GM12891 (cell line): ENCODE measurements at regions not wholly inside any gene's neighbourhood (a gene's known extent, or its start where the extent isn't known, plus 50 kb on each side); places are given as distances from the start of the nearest gene placed in this dataset.

ENCODE experiments used
- DNase-seq: peaks from one replicate; pipeline ENCODE4 v3.0.0; 2011; ENCODE audit warnings: low spot score; ENCODE audit not compliant: insufficient read length
- FAIRE-seq: peaks from 2 replicates; lab custom pipeline; 2011; peaks lifted over from hg19 to GRCh38; lab: Jason Lieb, UNC
- PAX5 ChIP-seq: IDR thresholded peaks from 2 replicates; pipeline ENCODE4 v1.6.1; 2011; ENCODE audit warnings: low read length, moderate library complexity, mild to moderate bottlenecking; ENCODE audit not compliant: insufficient read depth, severe bottlenecking
- POLR2A ChIP-seq: IDR thresholded peaks from 2 replicates; pipeline ENCODE4 v1.6.1; 2011; ENCODE audit warnings: low read depth, low read length, control low read depth
- POLR2AphosphoS5 ChIP-seq: IDR thresholded peaks from 2 replicates; pipeline ENCODE4 v1.6.1; 2011; ENCODE audit warnings: low read depth, low read length, control low read depth
- POU2F2 ChIP-seq: IDR thresholded peaks from 2 replicates; pipeline ENCODE4 v1.6.1; 2011; ENCODE audit warnings: low read depth, mild to moderate bottlenecking, control low read depth, low read length, moderate library complexity
- SPI1 ChIP-seq: IDR thresholded peaks from 2 replicates; pipeline ENCODE4 v1.6.1; 2011; ENCODE audit warnings: low read depth, low read length, control low read depth
- TAF1 ChIP-seq: IDR thresholded peaks from 2 replicates; pipeline ENCODE4 v1.6.1; 2011; ENCODE audit warnings: low read depth, low read length, control low read depth

DNA sequence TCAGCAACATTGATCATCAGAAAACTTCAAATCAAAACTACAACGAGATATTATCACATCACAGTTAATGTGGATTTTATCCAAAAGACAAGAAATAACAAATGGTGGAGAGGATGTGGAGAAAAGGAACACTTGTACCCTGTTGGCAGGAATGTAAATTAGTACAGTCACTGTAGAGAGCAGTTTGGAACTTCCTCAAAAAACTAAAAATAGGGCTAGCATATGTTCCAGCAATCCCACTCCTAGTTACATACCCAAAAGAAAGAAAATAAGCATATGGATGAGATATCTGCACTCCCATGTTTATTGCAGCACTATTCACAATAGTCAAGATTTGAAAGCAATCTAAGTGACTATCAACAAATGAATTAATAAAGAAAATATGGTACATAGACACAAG is 887.7 kb upstream of the MAN1A1 start:
- TF ChIP-seq PAX5 (no peak), POLR2AphosphoS5 (no peak), SPI1 (no peak), POLR2A (no peak), TAF1 (no peak), POU2F2 (no peak)
- no peak for FAIRE-seq
- DNase-seq = no peak

DNA sequence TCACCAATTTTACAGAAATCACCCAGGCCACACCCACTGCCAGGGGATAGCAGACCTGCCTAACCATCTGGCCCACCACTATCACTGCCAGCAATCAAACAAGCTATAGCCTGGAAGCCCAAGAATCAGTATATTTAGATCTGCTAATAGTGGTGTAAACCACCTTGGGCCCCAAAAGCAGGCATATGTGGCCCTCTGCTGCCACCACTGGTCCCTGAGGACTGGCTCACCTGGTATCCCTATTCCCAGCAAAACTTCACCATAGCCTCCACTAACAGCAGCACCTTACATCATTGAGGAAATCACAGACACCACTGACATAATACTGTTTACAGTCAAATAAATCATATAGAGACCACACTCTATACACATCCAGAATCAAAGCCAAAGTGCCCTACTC is 880.4 kb upstream of the MAN1A1 start:
- FAIRE-seq (no peak), DNase-seq (no peak)
- TF ChIP-seq POLR2AphosphoS5 = no peak
- no peak for TF ChIP-seq POU2F2
- no peak for TF ChIP-seq PAX5

DNA sequence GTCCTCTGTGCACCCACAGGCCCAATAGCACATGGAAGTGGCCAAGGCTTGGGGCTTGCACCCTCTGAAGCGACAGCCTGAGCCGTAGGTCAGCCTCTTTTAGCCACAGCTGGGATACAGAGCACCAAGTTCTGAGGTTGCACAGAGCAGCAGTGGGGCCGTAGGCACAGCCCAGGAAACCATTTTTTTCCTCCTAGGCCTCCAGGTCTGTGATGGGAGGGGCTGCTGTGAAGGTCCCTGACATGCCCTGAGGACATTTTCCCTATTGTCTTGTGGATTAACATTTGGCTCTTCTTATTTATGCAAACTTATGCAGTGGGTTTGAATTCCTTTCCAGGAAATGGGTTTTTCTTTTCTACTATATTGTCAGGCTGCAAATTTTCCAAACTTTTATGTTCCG is 878.7 kb upstream of the MAN1A1 start:
- no peak for TF ChIP-seq PAX5
- no peak for TF ChIP-seq POU2F2
- no peak for TF ChIP-seq TAF1
- no peak for TF ChIP-seq POLR2A
- no peak for TF ChIP-seq POLR2AphosphoS5
- no peak for TF ChIP-seq SPI1

DNA sequence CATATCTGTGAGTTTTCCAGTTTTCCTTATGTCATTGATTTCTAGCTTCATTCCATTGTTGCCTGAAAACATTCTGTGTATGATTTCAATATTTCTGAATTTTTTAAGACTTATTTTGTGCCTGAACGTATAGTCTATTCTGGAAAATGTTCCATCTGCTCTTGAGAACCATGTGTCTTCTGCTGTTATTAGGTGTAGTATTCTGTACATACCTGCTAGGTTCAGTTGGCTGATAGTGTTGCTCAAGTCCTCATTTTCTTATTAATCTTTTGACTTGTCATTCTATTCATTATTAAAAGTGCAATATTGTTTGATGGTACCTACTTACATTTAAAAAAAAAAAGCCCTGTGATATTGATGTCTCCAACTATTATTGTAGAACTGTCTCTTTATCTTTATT is 869.8 kb upstream of the MAN1A1 start:
- DNase-seq (no peak), FAIRE-seq (no peak)
- TF ChIP-seq POU2F2 (no peak), TAF1 (no peak), SPI1 (no peak), PAX5 (no peak), POLR2A (no peak), POLR2AphosphoS5 (no peak)

More for the DNA sequence above, 878.7 kb upstream of the MAN1A1 start:
- no peak for FAIRE-seq
- no peak for DNase-seq

DNA sequence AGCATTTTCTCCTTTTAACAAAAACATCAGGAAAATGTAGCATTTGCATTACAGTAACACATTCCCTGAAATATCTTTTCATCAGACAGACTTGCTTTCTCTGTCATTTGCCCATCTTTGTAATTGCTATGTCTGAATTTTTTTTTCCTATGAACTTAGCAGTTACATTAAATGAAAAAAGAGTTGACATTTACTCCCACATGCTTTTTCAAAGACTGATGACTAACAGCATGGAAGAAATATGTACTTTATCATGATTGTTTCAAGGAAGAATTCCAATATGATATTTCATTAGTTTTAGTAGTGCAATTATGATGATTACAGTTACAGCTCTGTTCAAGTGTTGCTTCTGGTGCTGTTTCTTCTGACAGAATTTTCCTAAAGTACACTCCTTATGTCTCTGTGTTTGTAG is 864.5 kb upstream of the MAN1A1 start:
- no peak for FAIRE-seq
- DNase-seq = no peak
- TF ChIP-seq POLR2AphosphoS5 (no peak), POU2F2 (no peak), SPI1 (no peak), PAX5 (no peak), POLR2A (no peak), TAF1 (no peak)

DNA sequence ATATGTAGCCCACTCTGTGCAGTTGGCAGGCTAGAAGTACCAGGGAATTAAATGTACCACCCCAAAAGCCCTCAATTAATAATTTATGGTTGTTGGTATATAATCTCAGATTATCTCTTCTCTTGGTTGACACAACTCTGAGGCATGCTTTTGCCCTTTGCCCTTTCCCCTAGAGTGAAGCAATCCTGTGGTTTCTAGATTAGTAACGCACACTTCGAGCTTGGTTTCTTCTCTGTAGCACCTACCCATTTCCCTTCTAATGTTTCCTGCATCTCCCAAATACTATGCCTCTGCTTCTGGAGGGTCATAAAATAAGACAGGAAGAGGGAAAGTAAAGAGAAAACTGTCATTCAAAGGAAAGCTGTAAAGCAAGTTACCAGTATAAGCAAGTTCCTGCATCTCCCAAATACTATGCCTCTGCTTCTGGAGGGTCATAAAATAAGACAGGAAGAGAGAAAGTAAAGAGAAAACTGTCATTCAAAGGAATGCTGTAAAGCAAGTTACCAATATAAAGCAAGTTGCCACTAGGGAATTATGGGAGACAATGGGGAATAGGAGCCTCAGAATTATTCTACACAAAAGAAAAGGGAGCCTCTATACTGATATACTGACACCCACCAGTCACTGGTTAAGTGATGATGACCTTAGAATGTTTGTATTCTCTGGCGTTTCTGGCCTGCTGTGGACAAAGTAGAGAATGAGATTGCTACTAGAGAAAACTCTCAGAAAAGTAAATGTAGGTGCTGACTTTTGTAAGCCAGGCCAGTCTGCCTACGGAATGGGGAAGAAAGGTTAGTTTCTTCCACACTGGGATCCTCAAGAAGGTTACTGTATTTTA is 862.6 kb upstream of the MAN1A1 start:
- no peak for FAIRE-seq
- DNase-seq = no peak
- TF ChIP-seq SPI1 (no peak), POLR2A (no peak), POLR2AphosphoS5 (no peak), PAX5 (no peak), POU2F2 (no peak), TAF1 (no peak)

DNA sequence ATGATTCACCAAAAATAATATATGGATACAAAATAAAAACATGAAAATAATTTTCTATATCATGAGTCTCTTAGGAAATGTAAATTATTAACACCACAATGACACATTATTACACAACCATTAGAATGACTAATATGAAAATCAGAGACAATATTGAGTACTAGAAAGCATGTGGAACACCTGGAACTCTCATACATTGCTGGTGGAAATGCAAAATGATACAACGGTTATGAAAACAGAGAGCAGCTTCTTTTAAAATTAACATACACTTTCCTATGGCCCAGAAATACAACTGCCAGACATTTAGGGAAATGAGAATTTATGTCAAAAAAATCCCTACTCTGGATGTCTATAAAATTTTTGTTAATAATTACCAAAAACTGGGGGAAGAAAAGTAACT is 853.3 kb upstream of the MAN1A1 start:
- no peak for TF ChIP-seq PAX5
- TF ChIP-seq POU2F2 = no peak
- TF ChIP-seq SPI1 = no peak
- no peak for TF ChIP-seq POLR2AphosphoS5
- TF ChIP-seq POLR2A = no peak
- TF ChIP-seq TAF1 = no peak
- DNase-seq (no peak), FAIRE-seq (no peak)

DNA sequence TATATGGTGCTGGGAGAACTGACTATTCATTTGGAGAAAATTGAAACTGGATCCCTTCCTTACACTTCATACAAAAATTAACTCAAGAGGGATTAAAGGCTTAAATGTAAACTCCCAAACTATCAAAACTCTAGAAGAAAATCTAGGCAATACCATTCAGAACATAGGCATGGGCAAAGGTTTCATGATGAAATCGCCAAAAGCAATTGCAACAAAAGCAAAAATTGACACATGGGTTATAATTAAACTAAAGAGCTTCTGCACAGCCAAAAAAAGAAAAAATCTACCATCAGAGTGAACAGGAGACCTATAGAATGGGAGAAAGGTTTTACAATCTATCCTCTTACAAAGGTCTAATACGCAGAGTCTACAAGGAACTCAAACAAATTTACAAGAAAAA is 851.3 kb upstream of the MAN1A1 start:
- TF ChIP-seq POLR2AphosphoS5 = no peak
- DNase-seq = no peak
- no peak for FAIRE-seq

DNA sequence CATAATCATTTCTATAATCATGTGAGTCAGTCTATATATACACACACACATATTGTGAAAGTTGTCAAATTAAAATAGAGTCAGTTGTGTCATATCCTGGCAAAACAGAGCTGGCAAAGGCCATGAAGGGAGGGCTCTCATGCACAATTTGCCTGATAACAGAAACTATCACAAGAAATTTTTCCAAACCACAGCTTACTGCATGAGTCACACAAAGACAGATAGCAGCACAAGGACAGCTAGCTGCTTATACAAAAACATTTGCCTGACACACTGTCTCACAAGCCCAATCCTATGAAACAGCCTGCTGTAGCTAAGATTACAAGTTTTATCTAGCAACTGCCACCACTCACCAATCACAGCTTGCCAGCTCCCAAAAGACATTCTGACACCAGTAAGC is 848.5 kb upstream of the MAN1A1 start:
- DNase-seq = no peak
- no peak for FAIRE-seq
- TF ChIP-seq POU2F2 (no peak), SPI1 (no peak)

DNA sequence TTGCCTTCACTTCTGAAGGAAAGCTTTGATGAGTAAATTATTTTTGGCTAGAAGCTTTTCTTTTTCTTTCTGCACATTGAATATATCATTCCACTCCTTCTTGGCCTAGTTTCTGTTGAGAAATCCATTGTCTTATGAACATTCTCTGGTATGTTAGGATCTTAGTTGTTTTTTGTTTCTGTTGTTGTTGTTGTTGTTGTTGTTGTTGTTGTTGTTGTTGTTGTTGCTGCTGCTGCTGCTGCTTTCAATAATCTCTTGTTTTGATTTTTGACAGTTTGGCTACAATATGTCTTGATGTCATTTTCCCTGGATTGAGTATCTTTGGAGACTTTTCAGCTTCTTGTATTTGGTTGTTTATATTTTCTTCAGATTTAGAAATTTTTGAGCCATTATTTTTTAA is 836.5 kb upstream of the MAN1A1 start:
- DNase-seq (no peak), FAIRE-seq (no peak)
- TF ChIP-seq SPI1 = no peak
- TF ChIP-seq POLR2AphosphoS5 = no peak
- no peak for TF ChIP-seq POLR2A
- no peak for TF ChIP-seq POU2F2
- no peak for TF ChIP-seq PAX5
- TF ChIP-seq TAF1 = no peak
